ENCODE measurements at regions not wholly inside any gene's neighbourhood (a gene's known extent, or its start where the extent isn't known, plus 50 kb on each side); places are given as distances from the start of the nearest gene placed in this dataset.

DNA sequence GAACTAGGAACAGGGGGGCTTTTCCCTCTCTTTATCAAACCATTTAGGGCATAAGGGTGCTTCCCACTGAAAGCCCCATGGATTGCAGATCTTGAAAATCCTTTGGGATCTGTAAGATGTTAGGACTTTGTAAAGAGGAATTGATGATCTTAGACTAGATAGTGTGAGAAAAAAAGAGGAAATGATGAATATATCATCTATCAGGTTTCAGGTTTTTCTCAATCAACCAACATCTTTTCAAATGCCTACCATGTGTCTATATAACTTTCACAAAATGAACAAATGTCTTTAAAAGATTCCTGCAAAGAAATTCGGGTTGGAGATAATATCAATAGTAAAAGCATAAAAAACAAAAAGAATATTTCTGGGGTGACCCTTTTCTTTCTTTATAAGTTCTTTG is 50.1 kb downstream of the KCNC4 start:
- Histone ChIP-seq H4K20me1 (replicated peaks; ENCODE audit: control insufficient read depth, insufficient read depth, low read length) (no peaks in the 10 kb centered on the region), H3K36me3 (ENCODE audit: control insufficient read depth, insufficient read depth, low read length) (no peaks in the 10 kb centered on the region), H3K4me1 (replicated peaks in 1 of 2; ENCODE audit: control insufficient read depth in 2 of 2, insufficient read depth in 2 of 2, low read length in 2 of 2) (no peaks in the 10 kb centered on the region; a peak in 1 of 5 replicates), H3K27ac (ENCODE audit: extremely low read depth, low read depth, low read length) (no peak overlapping the region), H3K27me3 (ENCODE audit: control insufficient read depth in 2 of 2, insufficient read depth in 2 of 2, low read length in 2 of 2) (peaks cover 34 to 48% of the 10 kb centered on the region in 2 experiments), H2AFZ (ENCODE audit: low read depth, low read length) (no peak overlapping the region), H3K79me2 (ENCODE audit: control insufficient read depth, insufficient read depth, low read length) (no peaks in the 10 kb centered on the region), H3K9me1 (ENCODE audit: control insufficient read depth, insufficient read depth, low read length) (no peaks in the 10 kb centered on the region), H3K4me3 (no peak overlapping the region), H3K9me3 (replicated peaks; ENCODE audit: control insufficient read depth, insufficient read depth, low read depth, low read length) (no peaks in the 10 kb centered on the region), H3K9ac (ENCODE audit: insufficient read depth in 1 of 2, low read depth in 2 of 2, low read length in 2 of 2) (no peak overlapping the region), H3K4me2 (ENCODE audit: insufficient read depth, low read length) (no peak overlapping the region)
- POLR2A ChIA-PET, result no interaction called here
- CTCF ChIA-PET (ENCODE audit: low intra/inter-chr PET ratio), result no interaction called here
- no TSS peak for BruUV-seq (replicated peaks)
- intact Hi-C loops (cut with micrococcal nuclease) (no loop called here), in situ Hi-C loops (cut with MboI) (no loop called here)
- peak; percentile 29 for FAIRE-seq
- ATAC-seq, result no peak
- DNase-seq (ENCODE audit: extremely low read depth in 1 of 4, low spot score in 3 of 4), result no peak
- 0% methylated on average over 1 of the region's 1 CpG for WGBS (ENCODE audit: insufficient coverage, low coverage, missing lambda C conversion rate)
- TF ChIP-seq HNRNPL (IDR thresholded peaks at IDR 0.05; ENCODE audit: low read depth, low read length), result no peak
- TF ChIP-seq ZNF398 (CRISPR knock-in tag; IDR thresholded peaks at IDR 0.05), result no peak
- TF ChIP-seq TBP (optimal IDR thresholded peaks at IDR 0.05; ENCODE audit: low read depth, low read length), result no peak
- TF ChIP-seq RNF2 (IDR thresholded peaks at IDR 0.05), result no peak
- no peak for TF ChIP-seq ZNF316 (IDR thresholded peaks at IDR 0.05)
- no peak for TF ChIP-seq MBD2 (IDR thresholded peaks at IDR 0.05; ENCODE audit: borderline replicate concordance, low read depth)
- no peak for TF ChIP-seq CCNT2 (IDR thresholded peaks at IDR 0.05; ENCODE audit: borderline replicate concordance, extremely low read depth, insufficient read length, low read depth, low read length)
- no peak for TF ChIP-seq USF1 (CRISPR knock-in tag; IDR thresholded peaks at IDR 0.05)
- TF ChIP-seq THAP12 (CRISPR knock-in tag; IDR thresholded peaks at IDR 0.05), result no peak
- TF ChIP-seq BRD9 (IDR thresholded peaks at IDR 0.05; ENCODE audit: low read depth, partially characterized antibody), result no peak
- TF ChIP-seq SPI1 (IDR thresholded peaks at IDR 0.05; ENCODE audit: borderline replicate concordance, low read depth, low read length), result no peak
- no peak for TF ChIP-seq ZNF274 (IDR thresholded peaks at IDR 0.05; ENCODE audit: borderline replicate concordance, low read depth, low read length)
- no peak for TF ChIP-seq ZBTB8A (IDR thresholded peaks at IDR 0.05; ENCODE audit: partially characterized antibody)
- TF ChIP-seq NR2C1 (IDR thresholded peaks at IDR 0.05), result no peak
- TF ChIP-seq NR2C1 (tag; IDR thresholded peaks at IDR 0.05), result no peak
- TF ChIP-seq, protein P1, sequence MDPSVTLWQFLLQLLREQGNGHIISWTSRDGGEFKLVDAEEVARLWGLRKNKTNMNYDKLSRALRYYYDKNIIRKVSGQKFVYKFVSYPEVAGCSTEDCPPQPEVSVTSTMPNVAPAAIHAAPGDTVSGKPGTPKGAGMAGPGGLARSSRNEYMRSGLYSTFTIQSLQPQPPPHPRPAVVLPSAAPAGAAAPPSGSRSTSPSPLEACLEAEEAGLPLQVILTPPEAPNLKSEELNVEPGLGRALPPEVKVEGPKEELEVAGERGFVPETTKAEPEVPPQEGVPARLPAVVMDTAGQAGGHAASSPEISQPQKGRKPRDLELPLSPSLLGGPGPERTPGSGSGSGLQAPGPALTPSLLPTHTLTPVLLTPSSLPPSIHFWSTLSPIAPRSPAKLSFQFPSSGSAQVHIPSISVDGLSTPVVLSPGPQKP (CRISPR knock-in tag; IDR thresholded peaks at IDR 0.05), result no peak
- no peak for TF ChIP-seq HOXB6 (CRISPR knock-in tag; IDR thresholded peaks at IDR 0.05; ENCODE audit: borderline replicate concordance)
- TF ChIP-seq, protein P2, sequence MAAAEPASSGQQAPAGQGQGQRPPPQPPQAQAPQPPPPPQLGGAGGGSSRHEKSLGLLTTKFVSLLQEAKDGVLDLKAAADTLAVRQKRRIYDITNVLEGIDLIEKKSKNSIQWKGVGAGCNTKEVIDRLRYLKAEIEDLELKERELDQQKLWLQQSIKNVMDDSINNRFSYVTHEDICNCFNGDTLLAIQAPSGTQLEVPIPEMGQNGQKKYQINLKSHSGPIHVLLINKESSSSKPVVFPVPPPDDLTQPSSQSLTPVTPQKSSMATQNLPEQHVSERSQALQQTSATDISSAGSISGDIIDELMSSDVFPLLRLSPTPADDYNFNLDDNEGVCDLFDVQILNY (CRISPR knock-in tag; IDR thresholded peaks at IDR 0.05), result no peak

Measured in K562 (cell line).